ENCODE measurements at regions not wholly inside any gene's neighbourhood (a gene's known extent, or its start where the extent isn't known, plus 50 kb on each side); places are given as distances from the start of the nearest gene placed in this dataset.

DNA sequence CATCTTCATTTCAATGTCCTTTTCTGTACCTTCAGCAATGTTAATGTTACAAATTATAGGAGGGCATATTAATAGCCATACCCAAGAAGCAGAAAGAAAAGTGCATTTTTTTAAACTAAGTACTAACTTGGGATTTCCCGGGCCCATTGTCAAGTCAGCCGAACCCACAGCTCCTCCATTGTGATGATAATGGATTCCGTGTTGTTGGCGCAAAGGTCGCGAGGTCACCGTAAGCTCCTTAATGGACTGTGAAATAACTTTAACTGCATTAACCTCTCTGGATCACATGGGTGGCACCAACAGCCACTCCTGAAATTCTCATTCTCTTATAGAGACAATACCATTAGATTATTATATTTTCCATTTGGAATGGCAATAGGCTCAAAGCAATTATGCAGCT lies 250.6 kb upstream of the RRP15 start:
- DNase-seq: no peak
- Mint-ChIP-seq H3K4me3 (no peak overlapping the region), H3K4me1 (ENCODE audit: low read depth) (no peaks in the 10 kb centered on the region), H3K27me3 (ENCODE audit: insufficient read depth) (no peaks in the 10 kb centered on the region; the same call in 1 of the 2 replicates), H3K9me3 (peaks cover 5% of the 10 kb centered on the region; the same call in 1 of the 2 replicates), H3K36me3 (ENCODE audit: low read depth) (no peaks in the 10 kb centered on the region), H3K27ac (no peak overlapping the region)
- TF ChIP-seq, protein P1, sequence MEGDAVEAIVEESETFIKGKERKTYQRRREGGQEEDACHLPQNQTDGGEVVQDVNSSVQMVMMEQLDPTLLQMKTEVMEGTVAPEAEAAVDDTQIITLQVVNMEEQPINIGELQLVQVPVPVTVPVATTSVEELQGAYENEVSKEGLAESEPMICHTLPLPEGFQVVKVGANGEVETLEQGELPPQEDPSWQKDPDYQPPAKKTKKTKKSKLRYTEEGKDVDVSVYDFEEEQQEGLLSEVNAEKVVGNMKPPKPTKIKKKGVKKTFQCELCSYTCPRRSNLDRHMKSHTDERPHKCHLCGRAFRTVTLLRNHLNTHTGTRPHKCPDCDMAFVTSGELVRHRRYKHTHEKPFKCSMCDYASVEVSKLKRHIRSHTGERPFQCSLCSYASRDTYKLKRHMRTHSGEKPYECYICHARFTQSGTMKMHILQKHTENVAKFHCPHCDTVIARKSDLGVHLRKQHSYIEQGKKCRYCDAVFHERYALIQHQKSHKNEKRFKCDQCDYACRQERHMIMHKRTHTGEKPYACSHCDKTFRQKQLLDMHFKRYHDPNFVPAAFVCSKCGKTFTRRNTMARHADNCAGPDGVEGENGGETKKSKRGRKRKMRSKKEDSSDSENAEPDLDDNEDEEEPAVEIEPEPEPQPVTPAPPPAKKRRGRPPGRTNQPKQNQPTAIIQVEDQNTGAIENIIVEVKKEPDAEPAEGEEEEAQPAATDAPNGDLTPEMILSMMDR (IDR thresholded peaks at IDR 0.05): no peak

GRCh38 chr1:218048828-218049420 lies 236.2 kb upstream of the RRP15 start:
- H3K4me1 Mint-ChIP-seq (ENCODE audit: low read depth): no peaks in the 10 kb centered on the region

DNA sequence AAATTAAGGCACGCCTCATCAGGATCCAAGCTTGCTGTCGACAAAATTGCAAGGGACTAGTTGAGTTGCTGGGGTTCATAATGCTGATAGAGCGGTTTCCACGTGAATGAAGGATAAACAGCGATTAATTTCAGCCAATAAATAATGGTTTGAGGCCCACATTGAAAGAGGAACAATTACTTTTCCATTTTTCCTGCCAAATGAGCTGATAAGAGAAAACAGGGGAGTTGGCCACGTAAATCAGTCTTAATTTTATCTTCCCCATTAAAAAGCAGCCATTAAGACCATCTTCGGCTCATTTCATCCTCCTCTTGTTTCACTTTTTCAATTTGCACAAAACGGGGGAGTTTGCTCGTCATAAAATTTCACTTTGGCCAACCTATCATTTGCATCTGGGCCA lies 235.5 kb upstream of the RRP15 start:
- Mint-ChIP-seq H3K9me3 (peaks cover 19% of the 10 kb centered on the region), H3K27me3 (ENCODE audit: insufficient read depth) (no peaks in the 10 kb centered on the region), H3K4me3 (no peak overlapping the region), H3K36me3 (ENCODE audit: low read depth) (no peaks in the 10 kb centered on the region; the same call in 1 of the 2 replicates), H3K4me1 (ENCODE audit: low read depth) (no peaks in the 10 kb centered on the region), H3K27ac (no peak overlapping the region)
- TF ChIP-seq, protein P1 (IDR thresholded peaks at IDR 0.05): no peak
- no peak for DNase-seq

More at GRCh38 chr1:218048828-218049420, 236.2 kb upstream of the RRP15 start:
- no peak for DNase-seq
- Mint-ChIP-seq H3K27me3 (ENCODE audit: insufficient read depth) (no peaks in the 10 kb centered on the region), H3K9me3 (peaks cover 21% of the 10 kb centered on the region), H3K4me3 (no peak overlapping the region), H3K27ac (no peak overlapping the region), H3K36me3 (ENCODE audit: low read depth) (no peaks in the 10 kb centered on the region; the same call in 1 of the 2 replicates)
- TF ChIP-seq, protein P1 (IDR thresholded peaks at IDR 0.05): no peak

DNA sequence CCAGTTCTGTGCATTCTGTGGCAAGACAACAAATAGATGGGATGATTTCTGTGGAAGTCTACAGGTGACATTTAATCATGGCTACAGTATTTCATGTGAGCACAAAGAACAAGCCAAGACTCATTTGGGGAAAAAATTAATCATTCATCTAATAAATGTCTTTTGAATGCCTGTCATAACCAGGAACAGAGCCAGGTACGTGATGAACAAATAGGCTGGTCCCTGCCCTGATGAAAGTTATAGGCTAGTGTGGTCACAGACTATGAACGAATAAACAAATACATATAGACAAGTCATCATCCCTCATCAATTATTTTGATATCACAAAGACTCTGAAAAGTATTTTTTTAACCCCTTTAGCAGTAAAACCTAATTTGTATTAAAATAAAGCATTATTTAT lies 226.4 kb upstream of the RRP15 start:
- DNase-seq: no peak
- Mint-ChIP-seq H3K36me3 (ENCODE audit: low read depth) (no peaks in the 10 kb centered on the region), H3K27ac (no peak overlapping the region), H3K27me3 (ENCODE audit: insufficient read depth) (no peaks in the 10 kb centered on the region), H3K9me3 (peaks cover 16% of the 10 kb centered on the region; the same call in 1 of the 2 replicates), H3K4me3 (no peak overlapping the region), H3K4me1 (ENCODE audit: low read depth) (no peaks in the 10 kb centered on the region)
- TF ChIP-seq, protein P1 (IDR thresholded peaks at IDR 0.05): no peak

GRCh38 chr1:218064426-218064825 lies 220.7 kb upstream of the RRP15 start:
- Mint-ChIP-seq H3K27ac (no peak overlapping the region), H3K27me3 (ENCODE audit: insufficient read depth) (no peaks in the 10 kb centered on the region), H3K4me1 (ENCODE audit: low read depth) (no peaks in the 10 kb centered on the region), H3K4me3 (no peak overlapping the region), H3K9me3 (peaks cover 37% of the 10 kb centered on the region), H3K36me3 (ENCODE audit: low read depth) (no peaks in the 10 kb centered on the region)
- DNase-seq: no peak
- TF ChIP-seq, protein P1 (IDR thresholded peaks at IDR 0.05): no peak

All from HFFc6 (cell line).